ENCODE measurements at regions not wholly inside any gene's neighbourhood (a gene's known extent, or its start where the extent isn't known, plus 50 kb on each side); places are given as distances from the start of the nearest gene placed in this dataset.

DNA sequence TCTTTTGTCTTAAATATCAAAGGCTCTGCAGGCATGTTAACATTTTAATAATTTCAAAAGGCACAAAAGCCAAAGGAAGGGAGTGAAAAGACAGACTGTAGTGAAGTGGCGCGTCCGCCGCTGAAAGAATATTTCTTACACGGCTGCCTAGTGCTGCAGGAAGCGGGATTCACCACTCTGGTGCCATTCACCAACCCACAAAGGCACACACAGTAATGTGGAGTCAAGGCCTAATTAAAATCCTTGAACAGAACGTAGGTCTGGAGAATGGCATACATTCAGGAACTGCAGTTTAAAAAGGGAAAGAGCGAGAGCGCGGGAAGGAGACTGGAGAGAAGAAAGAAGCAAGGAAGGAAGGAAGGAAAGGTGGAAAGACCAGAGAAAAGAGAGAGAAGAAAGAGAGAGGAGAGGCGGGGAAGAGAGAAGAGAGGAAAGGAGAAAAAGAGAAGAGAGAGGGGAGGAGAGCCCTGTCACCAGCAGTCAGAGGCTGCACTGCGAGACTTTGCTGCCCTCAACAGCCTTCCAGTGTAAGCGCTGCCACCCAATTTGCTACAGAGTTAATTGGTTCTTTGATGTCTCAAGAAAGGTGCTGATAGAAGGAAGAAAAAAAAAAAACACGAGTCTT lies 554.0 kb downstream of the MDFIC start:
- no peak overlapping the region for H3K23ac ChIP-seq (ENCODE audit: insufficient read length)
- no peak overlapping the region for H3K4ac ChIP-seq (replicated peaks; ENCODE audit: insufficient read length, low read depth, low read length)
- no peak overlapping the region for H2BK20ac ChIP-seq (ENCODE audit: low read length)
- peaks cover 0 to 10% (median 4%) of the 10 kb centered on the region in 4 experiments; a peak in 4 of 7 replicates for H3K4me1 ChIP-seq (replicated peaks in 1 of 4; ENCODE audit: control insufficient read depth in 3 of 4, insufficient read depth in 4 of 4, low read length in 3 of 4)
- peak overlapping the region in 3 of 4 experiments; percentile 18 to 78 (median 19); a peak in 5 of 8 replicates for H3K4me3 ChIP-seq (ENCODE audit: extremely low read depth in 1 of 4, insufficient read depth in 2 of 4, low read depth in 3 of 4, low read length in 4 of 4)
- H2BK5ac ChIP-seq (ENCODE audit: low read depth, low read length), result peak overlapping the region; percentile 60; the same call in 1 of the 2 replicates
- POLR2A ChIA-PET (ENCODE audit: partially characterized antibody), result no interaction called here
- H4K8ac ChIP-seq (ENCODE audit: extremely low read depth, insufficient read depth, low read length), result no peak overlapping the region
- H3K18ac ChIP-seq (ENCODE audit: extremely low read depth, low read length), result no peak overlapping the region
- H3K14ac ChIP-seq (ENCODE audit: insufficient read length), result no peak overlapping the region
- peak overlapping the region; percentile 80; the same call in 1 of the 2 replicates for H2AFZ ChIP-seq (ENCODE audit: low read length)
- H3K27me3 ChIP-seq (replicated peaks in 1 of 4; ENCODE audit: control insufficient read depth in 3 of 4, extremely low read depth in 1 of 4, insufficient read depth in 3 of 4, low read length in 3 of 4), result peaks cover 0 to 17% (median 8%) of the 10 kb centered on the region in 4 experiments; a peak in 5 of 7 replicates
- no peak overlapping the region for H4K5ac ChIP-seq (ENCODE audit: insufficient read length, low read depth, low read length)
- H4K20me1 ChIP-seq (replicated peaks in 1 of 2; ENCODE audit: control insufficient read depth in 1 of 2, insufficient read depth in 2 of 2, low read length in 2 of 2), result no peaks in the 10 kb centered on the region
- peak overlapping the region; percentile 29; the same call in 1 of the 2 replicates for H2BK12ac ChIP-seq (ENCODE audit: low read depth, low read length)
- H3K23me2 ChIP-seq (ENCODE audit: low read depth, low read length), result peaks cover 3% of the 10 kb centered on the region; the same call in 1 of the 2 replicates
- no peaks in the 10 kb centered on the region for H3K79me1 ChIP-seq (ENCODE audit: low read depth, low read length)
- DNase-seq (ENCODE audit: low read depth in 1 of 2, low spot score in 2 of 2) (no peak), FAIRE-seq (no peak)
- no peak overlapping the region for H2AK5ac ChIP-seq (ENCODE audit: low read depth, low read length)
- no peaks in the 10 kb centered on the region for H3K9me3 ChIP-seq (ENCODE audit: insufficient read depth in 2 of 2, low read depth in 1 of 2, low read length in 1 of 2)
- H3K56ac ChIP-seq (replicated peaks; ENCODE audit: insufficient read length, low read depth, low read length), result no peak overlapping the region
- no peak overlapping the region for H3K27ac ChIP-seq (ENCODE audit: low read depth, low read length)
- H3K36me3 ChIP-seq (ENCODE audit: control insufficient read depth in 2 of 4, insufficient read depth in 4 of 4, low read length in 3 of 4), result no peaks in the 10 kb centered on the region
- H2BK15ac ChIP-seq (ENCODE audit: low read length), result no peak overlapping the region; the same call in 1 of the 2 replicates
- no peak overlapping the region for H3K9ac ChIP-seq (replicated peaks in 1 of 4; ENCODE audit: extremely low read depth in 1 of 4, low read depth in 3 of 4, low read length in 3 of 4)
- 30% methylated on average over 13 of the region's 14 CpGs; no CpG with 5 or more reads in 1 of the 2 experiments for WGBS, 2 experiments (ENCODE audit: extremely low coverage in 1 of 2, insufficient coverage in 1 of 2, insufficient read length in 1 of 2, insufficient replicate concordance in 2 of 2, low coverage in 1 of 2, low lambda C conversion rate in 2 of 2, missing lambda C conversion rate in 1 of 2)
- no peak overlapping the region for H2BK120ac ChIP-seq (replicated peaks; ENCODE audit: low read depth, low read length)
- H3K79me2 ChIP-seq (ENCODE audit: control insufficient read depth in 1 of 2, insufficient read depth in 2 of 2, low read length in 2 of 2), result no peaks in the 10 kb centered on the region
- CTCF ChIA-PET (ENCODE audit: partially characterized antibody), result interaction anchor here (0.6 to 0.7 kb wide), 2 partner anchors 670 to 923 kb away, joined by 3 to 4 read pairs; no protein-coding TSS in a partner anchor
- no peak overlapping the region for H4K91ac ChIP-seq (replicated peaks; ENCODE audit: insufficient read length, low read length)
- peak overlapping the region; percentile 90 to 92 for H3K4me2 ChIP-seq (ENCODE audit: insufficient read depth in 1 of 2, low read depth in 2 of 2, low read length in 2 of 2)
- TF ChIP-seq RXRA (IDR thresholded peaks at IDR 0.05; ENCODE audit: insufficient read depth, low read depth, low read length) (no peak), YY1 (IDR thresholded peaks at IDR 0.05; ENCODE audit: low read depth, low read length) (no peak), RAD21 (IDR thresholded peaks at IDR 0.05 in 1 of 2, conservative IDR thresholded peaks at IDR 0.05 in 1 of 2; ENCODE audit: low read depth in 2 of 2, low read length in 2 of 2) (peak; percentile 74 to 76), SP4 (IDR thresholded peaks at IDR 0.05; ENCODE audit: low read length) (no peak), RBBP5 (IDR thresholded peaks at IDR 0.05; ENCODE audit: borderline replicate concordance, low read depth, low read length) (no peak), CHD1 (IDR thresholded peaks at IDR 0.05; ENCODE audit: low read depth, low read length) (no peak), POU5F1 (IDR thresholded peaks at IDR 0.05; ENCODE audit: low read depth, low read length) (no peak)
- TF ChIP-seq, protein P1, sequence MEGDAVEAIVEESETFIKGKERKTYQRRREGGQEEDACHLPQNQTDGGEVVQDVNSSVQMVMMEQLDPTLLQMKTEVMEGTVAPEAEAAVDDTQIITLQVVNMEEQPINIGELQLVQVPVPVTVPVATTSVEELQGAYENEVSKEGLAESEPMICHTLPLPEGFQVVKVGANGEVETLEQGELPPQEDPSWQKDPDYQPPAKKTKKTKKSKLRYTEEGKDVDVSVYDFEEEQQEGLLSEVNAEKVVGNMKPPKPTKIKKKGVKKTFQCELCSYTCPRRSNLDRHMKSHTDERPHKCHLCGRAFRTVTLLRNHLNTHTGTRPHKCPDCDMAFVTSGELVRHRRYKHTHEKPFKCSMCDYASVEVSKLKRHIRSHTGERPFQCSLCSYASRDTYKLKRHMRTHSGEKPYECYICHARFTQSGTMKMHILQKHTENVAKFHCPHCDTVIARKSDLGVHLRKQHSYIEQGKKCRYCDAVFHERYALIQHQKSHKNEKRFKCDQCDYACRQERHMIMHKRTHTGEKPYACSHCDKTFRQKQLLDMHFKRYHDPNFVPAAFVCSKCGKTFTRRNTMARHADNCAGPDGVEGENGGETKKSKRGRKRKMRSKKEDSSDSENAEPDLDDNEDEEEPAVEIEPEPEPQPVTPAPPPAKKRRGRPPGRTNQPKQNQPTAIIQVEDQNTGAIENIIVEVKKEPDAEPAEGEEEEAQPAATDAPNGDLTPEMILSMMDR (IDR thresholded peaks at IDR 0.05; ENCODE audit: control extremely low read depth in 1 of 3, insufficient read depth in 1 of 3, low read depth in 1 of 3, low read length in 3 of 3), result peak; percentile 37 to 56 (median 53); a peak in 3 of 4 replicates
- TF ChIP-seq, protein P2, sequence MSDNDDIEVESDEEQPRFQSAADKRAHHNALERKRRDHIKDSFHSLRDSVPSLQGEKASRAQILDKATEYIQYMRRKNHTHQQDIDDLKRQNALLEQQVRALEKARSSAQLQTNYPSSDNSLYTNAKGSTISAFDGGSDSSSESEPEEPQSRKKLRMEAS (IDR thresholded peaks at IDR 0.05), result no peak
